ENCODE measurements at regions not wholly inside any gene's neighbourhood (a gene's known extent, or its start where the extent isn't known, plus 50 kb on each side); places are given as distances from the start of the nearest gene placed in this dataset.

DNA sequence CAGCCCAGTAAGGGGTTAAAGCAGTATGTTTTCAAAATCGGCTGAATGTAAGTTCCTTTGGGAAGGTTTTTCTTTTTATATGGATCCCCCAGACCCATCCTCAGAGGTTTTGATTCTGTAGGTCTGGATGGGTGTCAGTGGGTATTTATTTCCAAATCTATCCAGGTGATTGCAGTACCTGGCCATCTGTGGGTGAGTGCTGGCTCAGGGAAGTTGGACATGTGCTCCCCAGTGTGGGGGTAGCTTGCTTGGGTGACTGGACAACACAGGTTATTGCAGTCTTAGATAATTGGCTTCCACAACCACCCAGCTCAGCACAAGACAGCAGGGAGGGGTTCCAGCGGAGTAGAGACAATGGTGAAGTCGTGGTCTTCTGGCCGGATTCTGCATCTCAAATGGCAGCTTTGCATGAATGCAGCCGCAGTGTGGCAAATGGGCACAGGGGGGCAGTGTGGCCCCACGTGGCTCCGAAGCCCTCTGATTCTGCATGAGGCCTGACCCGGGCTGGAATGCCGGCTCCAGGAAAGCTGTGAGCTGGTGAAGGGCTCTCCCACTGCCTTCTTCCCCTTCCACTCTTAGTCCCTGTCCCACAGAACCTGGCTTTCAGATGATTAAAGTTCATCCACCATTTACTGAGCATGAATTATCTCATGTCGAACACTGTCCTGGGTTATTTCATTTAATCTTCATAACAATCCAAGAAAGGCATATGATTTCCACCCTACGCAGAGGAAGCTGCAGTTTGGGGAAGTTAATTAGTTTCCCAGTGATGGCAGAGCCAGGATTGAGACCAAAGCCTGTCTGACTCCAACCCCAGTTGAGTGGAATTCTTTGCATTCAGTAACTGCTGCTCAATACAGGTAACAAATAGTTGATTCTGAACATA is 64.5 kb upstream of the SYPL1 start:
- no peaks in the 10 kb centered on the region for H3K36me3 ChIP-seq (ENCODE audit: low read depth)
- TF ChIP-seq, protein P1, sequence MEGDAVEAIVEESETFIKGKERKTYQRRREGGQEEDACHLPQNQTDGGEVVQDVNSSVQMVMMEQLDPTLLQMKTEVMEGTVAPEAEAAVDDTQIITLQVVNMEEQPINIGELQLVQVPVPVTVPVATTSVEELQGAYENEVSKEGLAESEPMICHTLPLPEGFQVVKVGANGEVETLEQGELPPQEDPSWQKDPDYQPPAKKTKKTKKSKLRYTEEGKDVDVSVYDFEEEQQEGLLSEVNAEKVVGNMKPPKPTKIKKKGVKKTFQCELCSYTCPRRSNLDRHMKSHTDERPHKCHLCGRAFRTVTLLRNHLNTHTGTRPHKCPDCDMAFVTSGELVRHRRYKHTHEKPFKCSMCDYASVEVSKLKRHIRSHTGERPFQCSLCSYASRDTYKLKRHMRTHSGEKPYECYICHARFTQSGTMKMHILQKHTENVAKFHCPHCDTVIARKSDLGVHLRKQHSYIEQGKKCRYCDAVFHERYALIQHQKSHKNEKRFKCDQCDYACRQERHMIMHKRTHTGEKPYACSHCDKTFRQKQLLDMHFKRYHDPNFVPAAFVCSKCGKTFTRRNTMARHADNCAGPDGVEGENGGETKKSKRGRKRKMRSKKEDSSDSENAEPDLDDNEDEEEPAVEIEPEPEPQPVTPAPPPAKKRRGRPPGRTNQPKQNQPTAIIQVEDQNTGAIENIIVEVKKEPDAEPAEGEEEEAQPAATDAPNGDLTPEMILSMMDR (IDR thresholded peaks at IDR 0.05; ENCODE audit: poor library complexity, severe bottlenecking) = peak; percentile 94
- H3K4me1 ChIP-seq (ENCODE audit: insufficient read depth, poor library complexity, severe bottlenecking) = no peaks in the 10 kb centered on the region
- peak; percentile 78 for ATAC-seq (ENCODE audit: low read depth)
- no peaks in the 10 kb centered on the region for H3K9me3 ChIP-seq (ENCODE audit: severe bottlenecking)
- no peak overlapping the region for H3K4me3 ChIP-seq (ENCODE audit: severe bottlenecking)
- H3K27ac ChIP-seq (ENCODE audit: poor library complexity, severe bottlenecking) = no peak overlapping the region
- DNase-seq (ENCODE audit: low spot score) = peak; percentile 66
- H3K27me3 ChIP-seq (ENCODE audit: insufficient read depth, poor library complexity, severe bottlenecking) = no peaks in the 10 kb centered on the region

DNA sequence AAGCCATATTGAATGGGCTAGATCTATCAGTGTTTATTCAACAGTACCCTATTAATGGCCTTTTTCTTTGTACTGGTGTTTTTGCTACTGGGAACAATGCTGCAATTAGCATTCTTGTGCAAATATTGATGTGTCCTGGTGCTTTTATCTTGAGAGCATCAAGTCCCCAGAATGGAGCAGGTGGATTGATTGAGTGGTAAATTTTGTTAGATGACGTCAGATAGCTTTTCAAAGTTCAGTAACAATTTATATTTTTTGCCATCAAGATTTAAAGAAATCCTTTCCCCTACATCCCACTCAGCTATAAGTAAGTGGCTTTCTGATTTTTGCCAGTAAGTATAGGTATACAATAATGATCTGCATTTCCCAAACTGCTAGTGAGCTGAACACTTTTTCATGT is 63.4 kb upstream of the SYPL1 start:
- H3K27me3 ChIP-seq (ENCODE audit: insufficient read depth, poor library complexity, severe bottlenecking) = no peaks in the 10 kb centered on the region

DNA sequence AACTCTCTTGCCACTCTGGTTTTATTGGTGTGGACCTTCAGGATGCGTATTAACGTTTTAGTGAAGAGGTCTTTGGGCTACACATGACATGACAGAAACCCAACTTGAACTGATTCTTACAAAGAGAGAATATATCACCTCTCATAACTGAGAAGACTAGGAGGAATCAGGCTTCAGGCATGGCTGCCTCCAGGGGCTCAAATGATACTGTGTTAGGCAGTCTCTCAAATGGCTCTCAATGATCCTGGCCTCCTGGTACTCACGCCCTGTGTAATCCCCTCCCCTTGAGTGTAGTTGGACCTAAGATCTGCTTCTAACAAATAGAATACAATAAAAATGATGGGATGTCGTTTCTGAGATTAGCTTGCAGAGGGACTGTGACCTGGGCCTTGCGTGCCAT is 58.5 kb upstream of the SYPL1 start:
- no peaks in the 10 kb centered on the region for H3K36me3 ChIP-seq (ENCODE audit: low read depth)
- no peak overlapping the region for H3K27ac ChIP-seq (ENCODE audit: poor library complexity, severe bottlenecking)
- DNase-seq (ENCODE audit: low spot score) (no peak), ATAC-seq (ENCODE audit: low read depth) (no peak)
- no peaks in the 10 kb centered on the region for H3K9me3 ChIP-seq (ENCODE audit: severe bottlenecking)
- H3K27me3 ChIP-seq (ENCODE audit: insufficient read depth, poor library complexity, severe bottlenecking) = no peaks in the 10 kb centered on the region
- H3K4me1 ChIP-seq (ENCODE audit: insufficient read depth, poor library complexity, severe bottlenecking) = peaks cover 6% of the 10 kb centered on the region
- TF ChIP-seq, protein P1 (IDR thresholded peaks at IDR 0.05; ENCODE audit: poor library complexity, severe bottlenecking) = no peak
- H3K4me3 ChIP-seq (ENCODE audit: severe bottlenecking) = no peak overlapping the region

More for the DNA sequence above, 63.4 kb upstream of the SYPL1 start:
- no peaks in the 10 kb centered on the region for H3K9me3 ChIP-seq (ENCODE audit: severe bottlenecking)
- no peaks in the 10 kb centered on the region for H3K4me1 ChIP-seq (ENCODE audit: insufficient read depth, poor library complexity, severe bottlenecking)
- H3K36me3 ChIP-seq (ENCODE audit: low read depth) = no peaks in the 10 kb centered on the region
- H3K27ac ChIP-seq (ENCODE audit: poor library complexity, severe bottlenecking) = no peak overlapping the region
- TF ChIP-seq, protein P1 (IDR thresholded peaks at IDR 0.05; ENCODE audit: poor library complexity, severe bottlenecking) = no peak
- no peak overlapping the region for H3K4me3 ChIP-seq (ENCODE audit: severe bottlenecking)
- ATAC-seq (ENCODE audit: low read depth) = no peak
- no peak for DNase-seq (ENCODE audit: low spot score)

DNA sequence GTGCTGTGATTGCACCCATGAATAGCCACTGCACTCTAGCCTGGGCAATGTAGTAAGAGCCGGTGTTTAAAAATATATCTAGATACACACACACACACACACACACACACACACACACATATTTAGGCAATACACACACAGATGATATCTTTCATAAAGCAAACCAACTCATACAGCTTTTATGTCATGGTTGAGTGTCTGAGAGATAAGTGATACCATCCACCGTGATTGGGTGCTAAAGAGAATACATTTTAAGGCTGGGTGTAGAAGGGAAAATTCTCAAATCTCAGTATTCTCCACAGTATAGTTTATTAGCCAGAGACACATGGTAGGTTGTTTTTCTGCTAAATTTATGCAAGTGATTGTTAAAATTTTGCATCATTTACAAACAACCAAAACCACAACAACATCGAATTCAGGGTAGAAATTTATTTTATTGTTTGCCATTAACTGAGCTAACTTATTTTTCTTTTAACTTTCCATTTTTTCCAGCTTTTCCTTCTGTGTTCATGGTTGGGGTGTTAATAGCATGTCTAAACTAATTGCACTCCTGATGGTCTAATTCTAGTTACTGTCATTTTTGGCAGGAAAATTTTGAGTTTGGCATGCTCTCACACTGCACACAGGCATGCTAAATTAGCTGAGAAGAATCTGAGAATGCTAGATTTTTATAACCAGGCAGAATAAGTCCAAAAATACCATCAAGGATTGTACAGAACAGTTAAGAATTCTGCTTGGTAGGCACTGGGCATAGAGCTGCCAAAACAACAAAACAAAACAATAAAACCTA is 57.9 kb upstream of the SYPL1 start:
- DNase-seq (ENCODE audit: low spot score) = no peak
- no peak overlapping the region for H3K27ac ChIP-seq (ENCODE audit: poor library complexity, severe bottlenecking)

More for the DNA sequence above, 57.9 kb upstream of the SYPL1 start:
- TF ChIP-seq, protein P1 (IDR thresholded peaks at IDR 0.05; ENCODE audit: poor library complexity, severe bottlenecking) = no peak
- no peaks in the 10 kb centered on the region for H3K36me3 ChIP-seq (ENCODE audit: low read depth)
- no peak overlapping the region for H3K4me3 ChIP-seq (ENCODE audit: severe bottlenecking)
- H3K9me3 ChIP-seq (ENCODE audit: severe bottlenecking) = no peaks in the 10 kb centered on the region
- ATAC-seq (ENCODE audit: low read depth) = no peak
- H3K27me3 ChIP-seq (ENCODE audit: insufficient read depth, poor library complexity, severe bottlenecking) = no peaks in the 10 kb centered on the region
- H3K4me1 ChIP-seq (ENCODE audit: insufficient read depth, poor library complexity, severe bottlenecking) = peaks cover 6% of the 10 kb centered on the region

Data from RWPE2 (cell line).